GM13976 (cell line): ENCODE measurements at regions not wholly inside any gene's neighbourhood (a gene's known extent, or its start where the extent isn't known, plus 50 kb on each side); places are given as distances from the start of the nearest gene placed in this dataset.

Experiments used
- DNase-seq: peaks from one replicate; pipeline ENCODE4 v3.0.0; 2012; ENCODE audit warnings: low spot score
- CTCF ChIP-seq: IDR thresholded peaks from 2 replicates; pipeline ENCODE4 v1.5.1; 2012; ENCODE audit warnings: borderline replicate concordance, mild to moderate bottlenecking; ENCODE audit not compliant: insufficient read depth; ENCODE audit errors: extremely low read depth, missing control alignments, control extremely low read depth
- in situ Hi-C: fragments of 300-500 bp; cut with MboI; formaldehyde crosslinking; loops from one replicate; pipeline ENCODE4 v1.12.0; 2022; ENCODE audit warnings: low sequenced_read_pairs, mixed read lengths, inconsistent platforms; ENCODE audit not compliant: unreplicated experiment

DNA sequence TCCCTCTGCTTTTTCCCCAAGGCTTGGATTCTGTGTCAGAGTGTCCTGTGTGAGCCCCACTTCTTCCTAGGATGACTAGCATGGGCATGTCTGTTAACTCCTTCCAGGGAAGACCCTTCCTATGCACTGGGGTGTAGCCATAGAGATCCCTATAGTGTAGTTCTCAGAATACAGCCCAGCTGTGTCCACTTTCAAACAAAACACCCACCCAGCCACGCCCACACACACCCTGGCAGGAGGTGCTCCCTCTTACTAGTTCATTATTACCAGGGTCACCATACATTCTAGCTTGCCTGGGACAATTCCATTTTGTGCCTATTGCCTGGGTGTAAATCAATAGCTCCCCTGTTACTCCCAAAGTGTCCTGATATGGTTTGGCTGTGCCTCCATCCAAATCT lies 195.6 kb downstream of the MYCN start:
- no peak for DNase-seq
- in situ Hi-C loops, result no loop called here
- no peak for TF ChIP-seq CTCF

DNA sequence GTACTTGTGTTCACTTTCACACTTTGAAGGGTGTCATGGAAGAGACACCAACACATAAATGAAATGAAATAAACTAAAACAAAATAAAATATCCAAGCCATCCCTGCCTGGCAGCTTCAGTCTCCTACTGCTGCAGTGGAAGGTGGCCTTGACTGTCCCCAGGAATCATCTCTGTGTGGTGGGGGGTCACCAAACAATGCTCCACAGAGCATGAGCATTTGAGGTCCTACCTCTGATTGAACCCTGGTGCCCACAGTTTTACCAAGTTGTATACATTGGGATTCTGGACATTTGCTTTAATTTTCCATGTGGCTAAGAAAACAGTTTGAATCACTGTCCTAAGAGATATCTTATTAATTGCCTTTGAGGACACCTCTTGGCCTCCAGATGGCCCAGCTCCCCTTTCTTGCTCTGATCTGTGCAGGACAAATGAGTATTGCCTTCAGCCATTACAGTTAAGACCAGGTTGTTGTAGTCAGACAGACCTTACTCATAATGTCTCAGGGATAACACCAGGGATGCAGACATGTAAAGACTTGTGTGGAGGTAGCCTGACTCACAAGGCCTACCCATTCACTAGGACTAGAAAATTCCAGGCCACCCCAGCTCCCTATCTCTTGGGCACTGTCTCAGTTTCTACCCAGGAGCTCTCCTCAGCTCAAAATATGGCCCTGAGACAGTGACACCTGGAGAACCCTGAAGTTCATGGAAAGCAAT lies 195.0 kb downstream of the MYCN start:
- in situ Hi-C loops, result no loop called here
- TF ChIP-seq CTCF, result no peak
- no peak for DNase-seq

DNA sequence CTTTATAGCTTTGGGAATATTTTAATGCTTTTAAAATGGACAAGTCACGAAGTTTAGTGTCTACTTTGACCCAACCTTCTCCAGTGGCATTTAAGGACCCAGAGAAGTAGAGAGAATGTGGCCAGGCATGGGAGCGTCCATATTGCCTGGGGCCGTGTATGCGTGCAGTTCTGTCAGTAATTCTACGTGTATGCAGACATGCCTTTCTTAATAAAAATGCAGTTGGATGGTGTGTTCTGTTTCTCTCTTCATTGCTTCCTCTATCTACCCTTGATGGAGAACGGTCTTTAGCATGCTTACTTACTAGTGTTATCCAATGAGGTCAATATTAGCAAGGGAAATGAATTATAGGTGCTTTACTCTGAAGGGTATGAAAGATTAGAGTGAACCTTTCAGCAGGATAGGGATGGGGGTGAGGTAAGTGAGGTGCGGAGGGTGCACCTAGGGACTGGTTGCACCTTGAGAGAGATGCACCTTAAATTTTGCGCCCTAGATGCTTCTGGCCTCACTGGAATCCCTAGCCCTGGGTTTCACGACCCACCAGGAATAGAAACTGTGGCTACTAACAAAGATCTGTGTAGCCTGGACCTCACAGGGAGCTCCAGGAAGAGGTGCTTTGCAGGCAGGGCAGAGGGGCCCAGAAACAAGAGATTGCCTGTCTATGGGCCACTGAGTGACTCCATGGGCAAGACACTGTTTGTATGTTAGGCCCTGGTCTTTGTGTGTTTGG lies 194.3 kb downstream of the MYCN start:
- TF ChIP-seq CTCF, result no peak
- in situ Hi-C loops, result no loop called here
- no peak for DNase-seq

DNA sequence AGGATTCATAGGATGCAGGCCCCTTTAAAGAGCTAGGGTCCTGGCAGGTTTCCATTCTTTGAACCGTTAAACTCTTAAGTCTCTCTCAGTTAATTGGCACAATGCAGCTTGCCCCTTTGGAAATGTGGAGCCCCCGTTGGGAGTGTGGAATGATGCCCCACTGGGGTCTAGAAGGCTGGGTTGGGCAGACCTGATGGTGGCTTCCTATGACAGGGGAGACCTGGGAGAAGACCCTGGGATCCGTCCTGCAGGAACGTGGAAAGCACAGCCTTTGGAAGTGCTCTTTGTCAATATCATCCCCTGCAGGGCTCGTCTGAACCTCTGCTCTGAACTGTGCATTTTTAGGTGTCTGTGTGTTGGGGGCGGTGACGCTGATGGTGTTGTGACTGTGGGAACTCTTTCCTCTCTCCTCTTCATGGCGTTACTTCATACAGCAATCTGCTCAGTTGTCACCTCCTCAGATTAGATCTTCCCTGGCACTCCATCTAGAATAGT lies 190.6 kb downstream of the MYCN start:
- in situ Hi-C loops, result no loop called here
- no peak for TF ChIP-seq CTCF
- DNase-seq, result no peak

DNA sequence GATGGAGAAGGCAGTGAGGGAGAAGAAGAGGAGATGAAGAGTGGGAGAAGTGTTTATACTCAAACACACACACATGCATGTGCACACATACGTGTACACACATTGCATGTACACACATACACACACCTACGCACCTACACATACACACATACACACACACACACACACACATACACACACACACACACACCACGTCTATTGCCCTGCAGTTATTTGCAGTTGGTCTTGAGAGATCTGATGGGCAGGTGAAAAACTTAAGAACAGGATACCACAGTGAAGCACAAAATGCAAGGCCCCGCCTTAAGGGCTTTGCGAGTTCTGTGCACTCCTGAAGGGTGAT lies 190.2 kb downstream of the MYCN start:
- no peak for TF ChIP-seq CTCF
- DNase-seq, result no peak
- in situ Hi-C loops, result no loop called here

GRCh38 chr2:16129716-16130540 lies 189.6 kb downstream of the MYCN start:
- no peak for DNase-seq
- in situ Hi-C loops, result no loop called here
- TF ChIP-seq CTCF, result no peak
